ENCODE measurements at regions not wholly inside any gene's neighbourhood (a gene's known extent, or its start where the extent isn't known, plus 50 kb on each side); places are given as distances from the start of the nearest gene placed in this dataset.

- TF ChIP-seq EZH2phosphoT487 (IDR thresholded peaks at IDR 0.05; ENCODE audit: insufficient read depth, low read depth) (no peak), EZH2 (IDR thresholded peaks at IDR 0.05; ENCODE audit: insufficient read depth, poor library complexity, severe bottlenecking) (no peak)
Observed at GRCh38 chr16:11484691-11485258, 101.9 kb downstream of the LITAF start.
